ENCODE measurements at regions not wholly inside any gene's neighbourhood (a gene's known extent, or its start where the extent isn't known, plus 50 kb on each side); places are given as distances from the start of the nearest gene placed in this dataset.

DNA sequence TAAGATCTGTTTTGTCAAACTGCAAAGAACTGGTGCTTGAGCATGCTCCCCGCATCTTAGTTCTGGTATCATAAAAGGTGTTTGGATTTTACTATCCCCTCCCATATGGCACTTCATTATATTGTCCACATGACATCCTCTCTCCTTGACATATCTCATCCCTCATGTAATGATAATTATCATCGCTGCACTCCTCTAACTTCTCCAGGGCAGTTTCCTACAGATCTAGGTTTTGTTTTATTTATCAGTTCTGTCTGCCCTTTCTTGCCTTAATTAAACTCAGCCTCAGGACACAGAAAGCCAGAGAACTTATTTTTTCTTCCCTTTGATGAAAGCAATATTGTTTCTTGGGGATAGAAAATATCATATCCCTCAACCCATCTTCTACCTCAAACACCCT is 129.6 kb upstream of the DDX18 start:
- Histone ChIP-seq H3K9me3 (ENCODE audit: control insufficient read depth, insufficient read depth, low read length) (peaks cover 11% of the 10 kb centered on the region), H2BK120ac (ENCODE audit: low read depth, low read length) (no peak overlapping the region), H3K9ac (ENCODE audit: low read depth, low read length) (no peak overlapping the region), H2AFZ (replicated peaks; ENCODE audit: low read length, poor library complexity) (no peak overlapping the region), H4K91ac (ENCODE audit: insufficient read depth, low read depth, low read length) (no peak overlapping the region), H2BK15ac (ENCODE audit: low read depth, low read length) (no peak overlapping the region), H2BK20ac (ENCODE audit: low read depth, low read length) (no peak overlapping the region), H3K18ac (ENCODE audit: low read depth, low read length) (no peak overlapping the region), H3K4me1 (ENCODE audit: control insufficient read depth, insufficient read depth, low read length) (no peaks in the 10 kb centered on the region), H2AK5ac (ENCODE audit: low read depth, low read length) (no peak overlapping the region), H2BK5ac (ENCODE audit: low read depth, low read length, poor library complexity, severe bottlenecking) (no peak overlapping the region), H3K56ac (ENCODE audit: extremely low read depth, insufficient read depth, low read length) (no peak overlapping the region), H3K23ac (ENCODE audit: low read depth, low read length) (no peak overlapping the region), H3K27ac (ENCODE audit: insufficient read depth, low read length) (no peak overlapping the region), H3K27me3 (ENCODE audit: control insufficient read depth, insufficient read depth, low read length) (no peaks in the 10 kb centered on the region), H4K20me1 (ENCODE audit: insufficient read depth, low read length) (no peaks in the 10 kb centered on the region), H3K14ac (replicated peaks; ENCODE audit: low read depth, low read length) (no peak overlapping the region), H3K4ac (ENCODE audit: low read depth, low read length) (no peak overlapping the region), H3K79me1 (ENCODE audit: low read depth in 1 of 2, low read length in 2 of 2) (no peaks in the 10 kb centered on the region), H3K36me3 (ENCODE audit: control insufficient read depth, insufficient read depth, low read length) (no peaks in the 10 kb centered on the region), H3K9me1 (ENCODE audit: insufficient read depth, low read length) (no peaks in the 10 kb centered on the region), H2AK9ac (replicated peaks; ENCODE audit: low read depth, low read length, poor library complexity) (no peak overlapping the region), H4K8ac (ENCODE audit: low read depth in 2 of 2, low read length in 2 of 2) (no peak overlapping the region), H4K5ac (ENCODE audit: low read depth, low read length) (no peak overlapping the region), H3K4me2 (ENCODE audit: low read depth, low read length) (no peak overlapping the region), H3K4me3 (ENCODE audit: insufficient read depth, low read depth, low read length) (no peak overlapping the region)
- BruUV-seq (replicated peaks) = no TSS peak
- WGBS, 2 experiments (ENCODE audit: extremely low coverage in 2 of 2, insufficient read length in 1 of 2) = no CpG with 5 or more reads among the region's 2 CpGs
- dilution Hi-C loops (cut with HindIII; ENCODE audit: low sequenced_read_pairs, unreplicated experiment) = no loop called here
- in situ Hi-C loops (cut with MboI; ENCODE audit: low sequenced_read_pairs) = no loop called here
- CTCF ChIA-PET = no interaction called here
- DNase-seq (no peak), ATAC-seq (ENCODE audit: low read depth) (no peak)
- POLR2A ChIA-PET (ENCODE audit: unreplicated experiment) = no interaction called here
- no peak for TF ChIP-seq MXI1 (IDR thresholded peaks at IDR 0.05; ENCODE audit: borderline replicate concordance, low read depth, low read length)
- TF ChIP-seq, protein P1, sequence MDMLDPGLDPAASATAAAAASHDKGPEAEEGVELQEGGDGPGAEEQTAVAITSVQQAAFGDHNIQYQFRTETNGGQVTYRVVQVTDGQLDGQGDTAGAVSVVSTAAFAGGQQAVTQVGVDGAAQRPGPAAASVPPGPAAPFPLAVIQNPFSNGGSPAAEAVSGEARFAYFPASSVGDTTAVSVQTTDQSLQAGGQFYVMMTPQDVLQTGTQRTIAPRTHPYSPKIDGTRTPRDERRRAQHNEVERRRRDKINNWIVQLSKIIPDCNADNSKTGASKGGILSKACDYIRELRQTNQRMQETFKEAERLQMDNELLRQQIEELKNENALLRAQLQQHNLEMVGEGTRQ (IDR thresholded peaks at IDR 0.05; ENCODE audit: low read depth, low read length) = no peak
- TF ChIP-seq, protein P2, sequence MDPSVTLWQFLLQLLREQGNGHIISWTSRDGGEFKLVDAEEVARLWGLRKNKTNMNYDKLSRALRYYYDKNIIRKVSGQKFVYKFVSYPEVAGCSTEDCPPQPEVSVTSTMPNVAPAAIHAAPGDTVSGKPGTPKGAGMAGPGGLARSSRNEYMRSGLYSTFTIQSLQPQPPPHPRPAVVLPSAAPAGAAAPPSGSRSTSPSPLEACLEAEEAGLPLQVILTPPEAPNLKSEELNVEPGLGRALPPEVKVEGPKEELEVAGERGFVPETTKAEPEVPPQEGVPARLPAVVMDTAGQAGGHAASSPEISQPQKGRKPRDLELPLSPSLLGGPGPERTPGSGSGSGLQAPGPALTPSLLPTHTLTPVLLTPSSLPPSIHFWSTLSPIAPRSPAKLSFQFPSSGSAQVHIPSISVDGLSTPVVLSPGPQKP (IDR thresholded peaks at IDR 0.05; ENCODE audit: borderline replicate concordance, low read depth, low read length) = no peak
- TF ChIP-seq, protein P3, sequence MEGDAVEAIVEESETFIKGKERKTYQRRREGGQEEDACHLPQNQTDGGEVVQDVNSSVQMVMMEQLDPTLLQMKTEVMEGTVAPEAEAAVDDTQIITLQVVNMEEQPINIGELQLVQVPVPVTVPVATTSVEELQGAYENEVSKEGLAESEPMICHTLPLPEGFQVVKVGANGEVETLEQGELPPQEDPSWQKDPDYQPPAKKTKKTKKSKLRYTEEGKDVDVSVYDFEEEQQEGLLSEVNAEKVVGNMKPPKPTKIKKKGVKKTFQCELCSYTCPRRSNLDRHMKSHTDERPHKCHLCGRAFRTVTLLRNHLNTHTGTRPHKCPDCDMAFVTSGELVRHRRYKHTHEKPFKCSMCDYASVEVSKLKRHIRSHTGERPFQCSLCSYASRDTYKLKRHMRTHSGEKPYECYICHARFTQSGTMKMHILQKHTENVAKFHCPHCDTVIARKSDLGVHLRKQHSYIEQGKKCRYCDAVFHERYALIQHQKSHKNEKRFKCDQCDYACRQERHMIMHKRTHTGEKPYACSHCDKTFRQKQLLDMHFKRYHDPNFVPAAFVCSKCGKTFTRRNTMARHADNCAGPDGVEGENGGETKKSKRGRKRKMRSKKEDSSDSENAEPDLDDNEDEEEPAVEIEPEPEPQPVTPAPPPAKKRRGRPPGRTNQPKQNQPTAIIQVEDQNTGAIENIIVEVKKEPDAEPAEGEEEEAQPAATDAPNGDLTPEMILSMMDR (conservative IDR thresholded peaks at IDR 0.05; ENCODE audit: low read depth, low read length) = no peak
- TF ChIP-seq FOS (IDR thresholded peaks at IDR 0.05; ENCODE audit: low read depth, low read length) = no peak
- no peak for TF ChIP-seq CHD1 (IDR thresholded peaks at IDR 0.05; ENCODE audit: low read depth, low read length)
- TF ChIP-seq RAD21 (IDR thresholded peaks at IDR 0.05; ENCODE audit: low read length) = no peak
- TF ChIP-seq MAFK (IDR thresholded peaks at IDR 0.05; ENCODE audit: low read depth, low read length) = no peak
- intact Hi-C loops (cut with micrococcal nuclease) = no loop called here
